ENCODE measurements at regions not wholly inside any gene's neighbourhood (a gene's known extent, or its start where the extent isn't known, plus 50 kb on each side); places are given as distances from the start of the nearest gene placed in this dataset.

DNA sequence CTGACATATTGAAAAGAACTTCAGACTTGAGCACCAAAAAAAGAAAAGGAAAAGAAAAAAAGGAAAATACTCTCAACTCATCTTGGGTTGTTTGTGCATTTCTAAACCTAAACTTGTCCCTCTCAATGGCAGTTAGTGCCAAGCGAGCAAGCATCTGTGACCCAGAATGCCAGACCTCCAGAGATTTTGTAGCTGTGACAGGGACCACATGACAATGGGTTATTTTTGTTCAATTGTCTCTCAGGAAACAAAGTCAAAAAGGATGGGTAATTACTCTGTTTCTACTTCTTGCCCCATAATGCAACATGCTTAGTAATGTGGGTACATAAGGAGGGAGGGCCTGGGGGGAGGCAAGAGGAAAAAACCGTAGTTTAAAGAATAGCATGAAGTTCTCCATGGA, 285.7 kb upstream of the RTL1 start:
- TF ChIP-seq, protein P1, sequence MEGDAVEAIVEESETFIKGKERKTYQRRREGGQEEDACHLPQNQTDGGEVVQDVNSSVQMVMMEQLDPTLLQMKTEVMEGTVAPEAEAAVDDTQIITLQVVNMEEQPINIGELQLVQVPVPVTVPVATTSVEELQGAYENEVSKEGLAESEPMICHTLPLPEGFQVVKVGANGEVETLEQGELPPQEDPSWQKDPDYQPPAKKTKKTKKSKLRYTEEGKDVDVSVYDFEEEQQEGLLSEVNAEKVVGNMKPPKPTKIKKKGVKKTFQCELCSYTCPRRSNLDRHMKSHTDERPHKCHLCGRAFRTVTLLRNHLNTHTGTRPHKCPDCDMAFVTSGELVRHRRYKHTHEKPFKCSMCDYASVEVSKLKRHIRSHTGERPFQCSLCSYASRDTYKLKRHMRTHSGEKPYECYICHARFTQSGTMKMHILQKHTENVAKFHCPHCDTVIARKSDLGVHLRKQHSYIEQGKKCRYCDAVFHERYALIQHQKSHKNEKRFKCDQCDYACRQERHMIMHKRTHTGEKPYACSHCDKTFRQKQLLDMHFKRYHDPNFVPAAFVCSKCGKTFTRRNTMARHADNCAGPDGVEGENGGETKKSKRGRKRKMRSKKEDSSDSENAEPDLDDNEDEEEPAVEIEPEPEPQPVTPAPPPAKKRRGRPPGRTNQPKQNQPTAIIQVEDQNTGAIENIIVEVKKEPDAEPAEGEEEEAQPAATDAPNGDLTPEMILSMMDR (IDR thresholded peaks at IDR 0.05; ENCODE audit: low read length): no peak
- no peak for TF ChIP-seq EZH2 (optimal IDR thresholded peaks at IDR 0.05; ENCODE audit: low read depth, low read length)
- no peak for TF ChIP-seq EZH2phosphoT487 (IDR thresholded peaks at IDR 0.05; ENCODE audit: low read length)

Measured in MM.1S (cell line).